ENCODE measurements at regions not wholly inside any gene's neighbourhood (a gene's known extent, or its start where the extent isn't known, plus 50 kb on each side); places are given as distances from the start of the nearest gene placed in this dataset.

DNA sequence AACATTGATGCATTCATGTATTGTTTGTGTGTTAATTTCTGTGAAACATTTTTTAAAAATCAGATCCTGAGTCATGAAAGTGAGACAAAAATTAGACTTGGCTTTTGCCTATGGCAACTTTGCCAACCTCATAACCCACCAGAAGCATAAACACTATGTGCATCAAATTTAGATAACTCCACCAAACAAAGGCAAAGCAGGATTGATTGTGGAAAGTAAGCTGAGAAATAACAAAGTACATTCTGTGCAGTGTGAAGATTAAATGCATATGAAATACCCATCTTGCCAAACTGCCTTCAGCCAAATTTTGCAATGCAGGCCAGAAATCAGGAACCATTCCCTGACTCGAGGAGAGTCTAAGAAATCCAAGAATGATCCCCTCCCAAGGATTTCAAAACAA, 493.4 kb downstream of the AJAP1 start:
- TF ChIP-seq, protein P1, sequence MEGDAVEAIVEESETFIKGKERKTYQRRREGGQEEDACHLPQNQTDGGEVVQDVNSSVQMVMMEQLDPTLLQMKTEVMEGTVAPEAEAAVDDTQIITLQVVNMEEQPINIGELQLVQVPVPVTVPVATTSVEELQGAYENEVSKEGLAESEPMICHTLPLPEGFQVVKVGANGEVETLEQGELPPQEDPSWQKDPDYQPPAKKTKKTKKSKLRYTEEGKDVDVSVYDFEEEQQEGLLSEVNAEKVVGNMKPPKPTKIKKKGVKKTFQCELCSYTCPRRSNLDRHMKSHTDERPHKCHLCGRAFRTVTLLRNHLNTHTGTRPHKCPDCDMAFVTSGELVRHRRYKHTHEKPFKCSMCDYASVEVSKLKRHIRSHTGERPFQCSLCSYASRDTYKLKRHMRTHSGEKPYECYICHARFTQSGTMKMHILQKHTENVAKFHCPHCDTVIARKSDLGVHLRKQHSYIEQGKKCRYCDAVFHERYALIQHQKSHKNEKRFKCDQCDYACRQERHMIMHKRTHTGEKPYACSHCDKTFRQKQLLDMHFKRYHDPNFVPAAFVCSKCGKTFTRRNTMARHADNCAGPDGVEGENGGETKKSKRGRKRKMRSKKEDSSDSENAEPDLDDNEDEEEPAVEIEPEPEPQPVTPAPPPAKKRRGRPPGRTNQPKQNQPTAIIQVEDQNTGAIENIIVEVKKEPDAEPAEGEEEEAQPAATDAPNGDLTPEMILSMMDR (IDR thresholded peaks at IDR 0.05): no peak
- no peak for TF ChIP-seq POLR2A (IDR thresholded peaks at IDR 0.05)

Measured in right lobe of liver (tissue), 4 donors.